Astrocyte of the spinal cord (primary cell): ENCODE measurements at regions not wholly inside any gene's neighbourhood (a gene's known extent, or its start where the extent isn't known, plus 50 kb on each side); places are given as distances from the start of the nearest gene placed in this dataset.

Source experiments
- DNase-seq: peaks from one replicate; pipeline ENCODE4 v3.0.0; 2011; ENCODE audit warnings: low read depth, low spot score
- H3K4me3 ChIP-seq: 2 replicates; pipeline ENCODE4 v1.5.1; 2011; ENCODE audit warnings: low read depth, mild to moderate bottlenecking, low read length, moderate library complexity
- in situ Hi-C: cut with HindIII; loops from 2 replicates; pipeline ENCODE4 v1.10.0; 2017; ENCODE audit warnings: low sequenced_read_pairs
- TF ChIP-seq, protein P1 (sequence below): IDR thresholded peaks from 2 replicates; pipeline ENCODE4 v1.5.1; 2012; ENCODE audit warnings: low read depth, mild to moderate bottlenecking, low read length, inconsistent platforms

DNA sequence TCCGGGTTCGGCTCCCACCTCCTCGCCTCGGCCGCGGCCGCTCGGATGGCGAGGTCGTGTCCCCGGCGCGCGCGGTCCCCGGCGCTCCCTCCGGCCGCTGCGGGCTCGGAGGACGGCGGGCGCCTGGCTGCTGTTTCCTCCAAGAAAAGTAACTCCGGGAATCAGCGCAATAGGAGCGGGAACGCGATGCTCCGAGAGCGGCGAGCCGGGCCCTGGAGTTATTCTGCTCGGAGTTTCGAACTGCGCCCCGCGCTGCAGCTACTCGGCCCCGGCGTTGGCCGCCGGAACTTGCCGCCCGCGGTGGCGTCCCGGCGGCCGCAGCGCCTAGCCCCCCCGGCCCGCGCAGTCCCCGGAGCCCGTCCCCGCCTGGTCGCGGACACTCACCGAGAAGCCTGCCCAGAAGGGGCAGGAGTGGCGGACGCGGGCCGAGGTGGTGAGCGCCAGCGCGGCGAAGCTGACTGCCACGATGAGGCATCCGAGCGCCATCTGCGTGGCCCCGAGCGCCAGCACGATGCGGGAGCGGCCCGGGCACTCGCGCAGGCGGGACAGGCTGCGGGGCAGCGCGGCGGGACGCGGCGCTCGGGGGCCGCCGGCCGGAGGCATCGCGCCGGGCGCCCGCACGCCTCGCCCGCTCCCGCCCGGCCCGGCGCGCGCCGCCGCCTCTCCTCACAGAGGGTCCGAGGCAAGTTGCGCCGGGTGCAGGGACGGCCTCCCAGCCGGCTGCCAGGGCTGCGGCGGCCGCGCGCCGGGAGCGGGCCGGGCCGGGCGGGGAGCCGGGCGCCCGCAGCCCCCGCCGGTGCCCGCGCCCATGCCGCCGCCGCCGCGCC, 251.9 kb downstream of the TJP1 start:
- peak overlapping the region; percentile 23 for H3K4me3 ChIP-seq
- no peak for DNase-seq
- in situ Hi-C loops = no loop called here
- TF ChIP-seq, protein P1, sequence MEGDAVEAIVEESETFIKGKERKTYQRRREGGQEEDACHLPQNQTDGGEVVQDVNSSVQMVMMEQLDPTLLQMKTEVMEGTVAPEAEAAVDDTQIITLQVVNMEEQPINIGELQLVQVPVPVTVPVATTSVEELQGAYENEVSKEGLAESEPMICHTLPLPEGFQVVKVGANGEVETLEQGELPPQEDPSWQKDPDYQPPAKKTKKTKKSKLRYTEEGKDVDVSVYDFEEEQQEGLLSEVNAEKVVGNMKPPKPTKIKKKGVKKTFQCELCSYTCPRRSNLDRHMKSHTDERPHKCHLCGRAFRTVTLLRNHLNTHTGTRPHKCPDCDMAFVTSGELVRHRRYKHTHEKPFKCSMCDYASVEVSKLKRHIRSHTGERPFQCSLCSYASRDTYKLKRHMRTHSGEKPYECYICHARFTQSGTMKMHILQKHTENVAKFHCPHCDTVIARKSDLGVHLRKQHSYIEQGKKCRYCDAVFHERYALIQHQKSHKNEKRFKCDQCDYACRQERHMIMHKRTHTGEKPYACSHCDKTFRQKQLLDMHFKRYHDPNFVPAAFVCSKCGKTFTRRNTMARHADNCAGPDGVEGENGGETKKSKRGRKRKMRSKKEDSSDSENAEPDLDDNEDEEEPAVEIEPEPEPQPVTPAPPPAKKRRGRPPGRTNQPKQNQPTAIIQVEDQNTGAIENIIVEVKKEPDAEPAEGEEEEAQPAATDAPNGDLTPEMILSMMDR = no peak

DNA sequence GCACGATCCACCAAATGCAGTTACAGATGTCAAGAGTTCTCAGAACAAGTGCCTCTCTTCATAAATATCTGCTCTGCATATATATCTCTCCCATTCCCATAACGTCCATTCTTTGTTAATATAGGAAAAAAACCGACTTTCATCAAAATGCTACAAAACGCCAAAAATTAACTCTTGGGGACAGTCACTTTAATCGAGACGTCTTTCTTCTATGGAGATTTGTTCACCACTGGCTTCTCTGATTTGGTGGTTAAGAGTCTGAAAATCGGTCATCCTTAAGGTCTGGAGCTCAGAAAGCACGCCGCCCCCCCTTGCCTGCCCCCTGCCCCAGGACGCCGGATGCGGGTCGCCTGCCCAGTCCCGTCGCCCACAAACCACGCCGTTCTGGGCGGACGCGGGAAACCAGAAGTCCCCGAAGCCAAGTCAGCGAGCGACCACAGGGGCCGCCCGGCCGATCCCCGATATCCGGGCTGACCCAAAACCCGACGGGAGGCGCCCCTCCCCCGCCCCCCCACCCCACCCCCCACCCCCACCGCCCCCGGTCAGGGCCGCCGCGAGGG, 252.7 kb downstream of the TJP1 start:
- in situ Hi-C loops = no loop called here
- DNase-seq = no peak
- H3K4me3 ChIP-seq = no peak overlapping the region
- TF ChIP-seq, protein P1 = no peak

DNA sequence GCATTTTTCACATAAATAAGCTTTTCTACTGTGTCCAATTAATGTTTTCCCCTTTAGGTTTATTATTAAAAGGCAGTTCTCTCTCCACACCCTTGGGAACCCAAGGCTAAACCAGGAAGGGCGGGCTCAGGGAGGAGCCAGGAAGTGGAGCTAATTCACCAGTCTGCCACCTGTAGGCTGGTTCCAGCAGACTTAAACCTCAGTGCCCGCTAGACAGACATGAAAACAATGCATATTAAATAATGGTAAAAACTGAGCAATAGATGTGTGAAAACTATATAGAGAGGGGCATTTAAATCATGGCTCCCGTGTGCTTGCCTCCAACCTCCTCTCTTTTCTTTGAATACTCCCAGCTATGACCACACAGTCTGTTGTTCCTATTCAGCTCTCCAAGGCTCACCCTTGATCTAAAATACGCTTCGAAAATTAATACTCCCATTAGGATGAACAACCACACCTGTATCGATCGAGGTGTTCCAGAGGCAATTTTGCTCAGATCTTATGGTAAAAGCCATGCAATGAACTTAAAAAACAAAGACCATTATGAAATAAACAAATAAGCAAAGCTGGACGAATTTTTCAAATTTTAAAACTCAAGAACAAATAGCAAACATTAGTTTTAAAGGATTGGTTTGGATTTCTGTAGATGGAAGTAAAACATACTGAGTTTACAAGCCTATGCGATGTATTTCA, 253.3 kb downstream of the TJP1 start:
- in situ Hi-C loops = no loop called here
- DNase-seq = no peak
- TF ChIP-seq, protein P1 = no peak
- H3K4me3 ChIP-seq = no peak overlapping the region

DNA sequence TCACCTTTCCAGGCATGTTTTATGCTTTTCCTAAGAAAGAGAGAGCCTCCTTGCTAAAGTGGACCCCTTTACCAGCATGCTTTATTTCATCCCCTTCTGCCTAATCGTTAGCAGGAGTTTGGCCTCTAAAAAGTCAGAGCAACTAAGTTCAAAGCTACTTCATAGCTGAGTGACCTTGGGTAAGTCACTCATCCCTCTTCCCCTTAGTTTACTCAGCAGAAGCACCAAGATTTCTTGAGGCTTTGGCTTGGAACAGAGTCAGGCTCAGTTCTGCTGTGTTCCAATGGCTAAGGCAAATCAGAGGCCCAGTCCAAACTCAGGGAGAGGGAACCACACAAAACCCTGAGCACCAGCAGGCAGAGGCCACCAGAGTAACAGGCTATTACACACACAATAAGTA, 254.9 kb downstream of the TJP1 start:
- in situ Hi-C loops = no loop called here
- H3K4me3 ChIP-seq = no peak overlapping the region
- TF ChIP-seq, protein P1 = no peak
- DNase-seq = no peak

DNA sequence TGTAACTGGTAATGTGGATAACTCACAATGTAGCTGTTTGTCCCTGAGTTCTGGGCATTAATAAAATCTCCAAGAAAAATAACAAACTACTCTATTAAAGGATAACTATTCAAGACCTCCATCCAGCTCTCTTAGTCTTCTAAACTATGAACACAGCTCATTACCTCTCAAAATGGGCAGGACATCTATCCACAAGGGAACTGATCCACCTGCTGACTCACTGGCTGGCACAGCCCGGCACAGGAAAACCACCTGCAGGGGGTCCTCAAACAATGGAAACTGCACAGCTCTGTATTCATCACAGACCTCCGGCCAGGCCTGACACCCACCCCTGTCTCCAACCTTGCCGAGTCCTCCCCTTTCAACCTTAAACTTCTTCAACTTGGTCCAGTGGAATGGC, 255.4 kb downstream of the TJP1 start:
- in situ Hi-C loops = no loop called here
- DNase-seq = no peak
- TF ChIP-seq, protein P1 = no peak
- no peak overlapping the region for H3K4me3 ChIP-seq

DNA sequence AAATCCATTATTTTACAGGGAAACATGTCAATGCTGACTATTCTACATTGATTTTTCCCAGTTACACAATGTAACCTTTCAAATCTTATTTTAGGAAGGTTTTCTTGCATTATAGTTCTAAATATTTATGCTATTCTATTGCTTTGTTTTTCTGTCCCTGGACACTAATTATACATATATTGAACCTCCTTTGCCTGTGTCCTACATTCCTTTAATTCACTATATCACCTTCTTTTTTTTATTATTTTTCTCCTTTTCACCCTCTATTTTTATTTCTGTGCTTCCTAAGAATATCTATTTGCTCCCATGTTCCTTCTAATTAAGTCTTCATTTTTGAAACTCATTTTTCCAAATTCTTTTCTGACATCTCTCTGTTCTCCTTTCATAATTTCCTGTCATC, 259.2 kb downstream of the TJP1 start:
- H3K4me3 ChIP-seq = no peak overlapping the region
- in situ Hi-C loops = no loop called here
- no peak for DNase-seq
- TF ChIP-seq, protein P1 = no peak
